Endodermal cell (in vitro differentiated cells): ENCODE measurements at regions not wholly inside any gene's neighbourhood (a gene's known extent, or its start where the extent isn't known, plus 50 kb on each side); places are given as distances from the start of the nearest gene placed in this dataset.
"Not testable (repeated sequence)": the region's sequence is repeated elsewhere in the genome, so short reads cannot be mapped to it uniquely, and the experiment has no call there.

ENCODE experiments used
- DNase-seq: peaks from one replicate; pipeline ENCODE4 v3.0.0-alpha.2; 2017
- H3K27ac ChIP-seq: 2 replicates; pipeline ENCODE4 v1.5.1; 2013; ENCODE audit warnings: mild to moderate bottlenecking, low read depth, low read length, moderate library complexity
- H3K27me3 ChIP-seq: 2 replicates; pipeline ENCODE4 v1.6.1; 2013; ENCODE audit warnings: mild to moderate bottlenecking, low read length, moderate library complexity; ENCODE audit not compliant: insufficient read depth, control insufficient read depth, poor library complexity, severe bottlenecking
- H3K36me3 ChIP-seq: 2 replicates; pipeline ENCODE4 v1.7.0; 2013; ENCODE audit warnings: mild to moderate bottlenecking, low read length, moderate library complexity; ENCODE audit not compliant: control insufficient read depth, insufficient read depth
- H3K4me1 ChIP-seq: one replicate; pipeline ENCODE4 v1.7.0; 2013; ENCODE audit warnings: low read length; ENCODE audit not compliant: control insufficient read depth, insufficient read depth
- H3K4me3 ChIP-seq: 2 replicates; pipeline ENCODE4 v1.5.1; 2013; ENCODE audit warnings: mild to moderate bottlenecking, low read length, moderate library complexity
- H3K9ac ChIP-seq: 2 replicates; pipeline ENCODE4 v1.6.1; 2013; ENCODE audit warnings: mild to moderate bottlenecking, low read length, moderate library complexity; ENCODE audit not compliant: poor library complexity, severe bottlenecking; ENCODE audit errors: extremely low read depth
- H3K9me3 ChIP-seq: 2 replicates; pipeline ENCODE4 v1.6.1; 2013; ENCODE audit warnings: mild to moderate bottlenecking, low read length, moderate library complexity; ENCODE audit not compliant: control insufficient read depth
- H3K27ac Mint-ChIP-seq: 2 replicates; pipeline ENCODE4 v1.8.0; 2020; ENCODE audit warnings: mixed read lengths
- H3K27me3 Mint-ChIP-seq: 2 replicates; pipeline ENCODE4 v1.8.0; 2021; ENCODE audit warnings: mild to moderate bottlenecking, mixed read lengths; ENCODE audit not compliant: insufficient read depth
- H3K36me3 Mint-ChIP-seq: 2 replicates; pipeline ENCODE4 v1.8.0; 2020; ENCODE audit warnings: low read depth, mixed read lengths
- H3K4me1 Mint-ChIP-seq: 2 replicates; pipeline ENCODE4 v1.8.0; 2020; ENCODE audit warnings: mixed read lengths
- H3K4me3 Mint-ChIP-seq: 2 replicates; pipeline ENCODE4 v1.8.0; 2020; ENCODE audit warnings: mild to moderate bottlenecking, moderate library complexity, mixed read lengths
- H3K9me3 Mint-ChIP-seq: 2 replicates; pipeline ENCODE4 v1.8.0; 2020; ENCODE audit warnings: mild to moderate bottlenecking, mixed read lengths
- WGBS, 2 experiments: methylation state at CpG; one replicate each; pipeline versions ENCODE4 v1.1.5 to v1.1.7; 2013; ENCODE audit warnings: missing lambda C conversion rate in 2 of 2, mixed read lengths in 1 of 2; ENCODE audit not compliant: insufficient coverage in 1 of 2, insufficient read length in 1 of 2; 5-methylcytosine and 5-hydroxymethylcytosine counted together
- TF ChIP-seq, protein P1 (sequence below): fragments of 200-600 bp; sonication (generic); conservative IDR thresholded peaks from 2 replicates; pipeline ENCODE4 v1.5.0; 2021; ENCODE audit warnings: antibody characterized with exemption, mild to moderate bottlenecking

DNA sequence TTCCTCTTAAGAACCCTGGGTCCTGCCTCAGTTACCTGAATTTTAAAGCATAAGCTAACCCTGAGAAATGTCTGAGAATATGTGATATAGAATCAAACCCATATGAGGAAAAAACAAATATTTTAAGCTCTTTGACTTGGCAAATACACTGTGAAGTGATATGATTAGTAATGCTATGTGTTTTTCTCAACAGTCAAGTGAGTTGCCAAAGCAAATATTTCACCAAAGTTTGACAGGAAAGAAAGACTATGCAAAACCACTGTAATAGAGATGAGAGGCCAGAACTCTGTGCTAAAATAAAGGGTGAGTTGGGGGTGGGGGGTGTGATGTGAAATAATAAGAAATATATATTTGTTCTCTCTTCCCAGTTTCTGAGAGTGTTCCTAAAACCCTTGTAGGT, 613.5 kb upstream of the CCDC179 start:
- Mint-ChIP-seq H3K36me3 (no peaks in the 10 kb centered on the region), H3K4me1 (peaks cover 14% of the 10 kb centered on the region), H3K4me3 (no peak overlapping the region), H3K9me3 (no peaks in the 10 kb centered on the region), H3K27me3 (no peaks in the 10 kb centered on the region), H3K27ac (no peak overlapping the region)
- TF ChIP-seq, protein P1, sequence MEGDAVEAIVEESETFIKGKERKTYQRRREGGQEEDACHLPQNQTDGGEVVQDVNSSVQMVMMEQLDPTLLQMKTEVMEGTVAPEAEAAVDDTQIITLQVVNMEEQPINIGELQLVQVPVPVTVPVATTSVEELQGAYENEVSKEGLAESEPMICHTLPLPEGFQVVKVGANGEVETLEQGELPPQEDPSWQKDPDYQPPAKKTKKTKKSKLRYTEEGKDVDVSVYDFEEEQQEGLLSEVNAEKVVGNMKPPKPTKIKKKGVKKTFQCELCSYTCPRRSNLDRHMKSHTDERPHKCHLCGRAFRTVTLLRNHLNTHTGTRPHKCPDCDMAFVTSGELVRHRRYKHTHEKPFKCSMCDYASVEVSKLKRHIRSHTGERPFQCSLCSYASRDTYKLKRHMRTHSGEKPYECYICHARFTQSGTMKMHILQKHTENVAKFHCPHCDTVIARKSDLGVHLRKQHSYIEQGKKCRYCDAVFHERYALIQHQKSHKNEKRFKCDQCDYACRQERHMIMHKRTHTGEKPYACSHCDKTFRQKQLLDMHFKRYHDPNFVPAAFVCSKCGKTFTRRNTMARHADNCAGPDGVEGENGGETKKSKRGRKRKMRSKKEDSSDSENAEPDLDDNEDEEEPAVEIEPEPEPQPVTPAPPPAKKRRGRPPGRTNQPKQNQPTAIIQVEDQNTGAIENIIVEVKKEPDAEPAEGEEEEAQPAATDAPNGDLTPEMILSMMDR = no peak
- H3K9ac ChIP-seq = no peak overlapping the region
- H3K36me3 ChIP-seq = no peaks in the 10 kb centered on the region
- H3K4me3 ChIP-seq = no peak overlapping the region
- H3K27ac ChIP-seq = no peak overlapping the region
- H3K4me1 ChIP-seq = peaks cover 4% of the 10 kb centered on the region
- no peaks in the 10 kb centered on the region for H3K9me3 ChIP-seq
- H3K27me3 ChIP-seq = no peaks in the 10 kb centered on the region
- no peak for DNase-seq

DNA sequence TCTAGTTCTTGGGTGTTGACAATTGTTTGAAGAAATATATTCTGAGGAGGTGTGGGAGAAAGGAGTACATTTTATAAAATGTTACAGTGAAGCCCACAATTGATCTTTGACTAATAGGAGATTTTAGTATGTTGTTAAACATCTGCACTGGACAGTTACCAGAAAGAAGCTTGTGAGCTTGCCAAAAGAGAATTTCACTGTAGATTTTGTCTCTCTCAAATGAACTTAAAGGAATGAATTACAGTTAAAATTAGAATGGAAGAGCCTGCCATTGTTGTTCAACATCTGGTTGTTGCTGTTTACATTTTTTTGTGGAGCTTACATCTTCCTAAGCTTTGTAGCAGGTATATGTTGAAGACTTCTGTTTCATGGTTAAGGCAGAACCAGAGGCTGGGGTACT, 620.5 kb upstream of the CCDC179 start:
- H3K4me1 Mint-ChIP-seq = peaks cover 21% of the 10 kb centered on the region
- DNase-seq = no peak
- H3K9me3 Mint-ChIP-seq = peaks cover 12% of the 10 kb centered on the region
- Histone ChIP-seq H3K27me3 (no peaks in the 10 kb centered on the region), H3K9ac (no peak overlapping the region), H3K4me3 (no peak overlapping the region), H3K4me1 (peaks cover 14% of the 10 kb centered on the region), H3K9me3 (peaks cover 17% of the 10 kb centered on the region), H3K27ac (no peak overlapping the region), H3K36me3 (no peaks in the 10 kb centered on the region)
- H3K36me3 Mint-ChIP-seq = no peaks in the 10 kb centered on the region
- no peaks in the 10 kb centered on the region for H3K27me3 Mint-ChIP-seq
- H3K4me3 Mint-ChIP-seq = no peak overlapping the region
- TF ChIP-seq, protein P1 = no peak
- no peak overlapping the region for H3K27ac Mint-ChIP-seq

DNA sequence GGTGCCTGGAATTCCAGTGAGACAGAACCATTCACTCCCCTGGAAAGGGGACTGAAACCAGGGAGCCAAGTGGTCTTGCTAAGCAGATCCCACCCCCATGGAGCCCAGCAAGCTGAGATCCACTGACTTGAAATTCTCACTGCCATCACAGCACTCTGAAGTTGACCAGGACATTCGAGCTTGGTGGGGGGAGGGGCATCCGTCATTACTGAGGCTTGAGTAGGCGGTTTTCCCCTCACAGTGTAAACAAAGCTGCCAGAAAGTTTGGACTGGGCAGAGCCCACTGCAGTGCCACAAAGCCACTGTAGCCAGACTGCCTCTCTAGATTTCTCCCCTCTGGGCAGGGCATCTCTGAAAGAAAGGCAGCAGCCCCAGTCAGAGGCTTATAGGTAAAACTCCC, 623.9 kb upstream of the CCDC179 start:
- H3K4me3 ChIP-seq, H3K27me3 Mint-ChIP-seq, H3K36me3 ChIP-seq, H3K4me1 Mint-ChIP-seq, H3K36me3 Mint-ChIP-seq, H3K27ac Mint-ChIP-seq, H3K9ac ChIP-seq, H3K4me1 ChIP-seq, H3K27me3 ChIP-seq, H3K27ac ChIP-seq, H3K4me3 Mint-ChIP-seq: not testable (repeated sequence)
- peaks cover 48% of the 10 kb centered on the region for H3K9me3 ChIP-seq
- DNase-seq = peak; percentile 53
- WGBS, 2 experiments = 28 to 76% methylated on average over 2 to 3 of the region's 3 CpGs
- H3K9me3 Mint-ChIP-seq = peaks cover 47% of the 10 kb centered on the region

DNA sequence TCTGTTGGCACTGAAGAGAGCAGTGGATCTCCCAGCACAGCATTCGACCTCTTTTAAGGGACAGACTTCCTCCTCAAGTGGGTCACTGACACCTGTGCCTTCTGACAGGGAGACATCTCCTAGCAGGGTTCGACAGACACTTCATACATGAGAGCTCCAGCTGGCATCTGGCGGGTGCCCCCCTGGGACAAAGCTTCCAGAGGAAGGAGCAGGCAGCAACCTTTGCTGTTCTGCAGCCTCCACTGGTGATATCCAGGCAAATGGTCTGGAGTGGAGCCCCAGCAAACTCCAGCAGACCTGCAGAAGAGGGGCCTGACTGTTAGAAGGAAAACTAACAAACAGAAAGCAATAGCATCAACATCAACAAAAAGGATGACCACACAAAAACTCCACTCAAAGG, 624.3 kb upstream of the CCDC179 start:
- peaks cover 12% of the 10 kb centered on the region for H3K36me3 Mint-ChIP-seq
- not testable (repeated sequence) for H3K27me3 Mint-ChIP-seq

More for the DNA sequence above, 624.3 kb upstream of the CCDC179 start:
- not testable (repeated sequence) for H3K4me1 Mint-ChIP-seq, H3K9ac ChIP-seq, DNase-seq, H3K4me3 Mint-ChIP-seq, H3K4me3 ChIP-seq, H3K27ac ChIP-seq, H3K4me1 ChIP-seq, H3K27me3 ChIP-seq, H3K36me3 ChIP-seq, H3K27ac Mint-ChIP-seq
- WGBS, 2 experiments = 83 to 90% methylated on average over 1 to 3 of the region's 3 CpGs
- H3K9me3 Mint-ChIP-seq = peaks cover 50% of the 10 kb centered on the region
- H3K9me3 ChIP-seq = peaks cover 53% of the 10 kb centered on the region
